ENCODE measurements at regions not wholly inside any gene's neighbourhood (a gene's known extent, or its start where the extent isn't known, plus 50 kb on each side); places are given as distances from the start of the nearest gene placed in this dataset.

- Mint-ChIP-seq H3K4me1 (no peaks in the 10 kb centered on the region), H3K4me3 (no peak overlapping the region), H3K27me3 (no peaks in the 10 kb centered on the region), H3K27ac (no peak overlapping the region), H3K36me3 (ENCODE audit: low read depth) (no peaks in the 10 kb centered on the region), H3K9me3 (peaks cover 3% of the 10 kb centered on the region)
- ChIA-PET POLR2A (no interaction called here), CTCF (no interaction called here)
- intact Hi-C loops (cut with micrococcal nuclease), result no loop called here
- no peak for ATAC-seq (ENCODE audit: low read depth)
- DNase-seq, result no peak
- no peak for TF ChIP-seq CTCF (IDR thresholded peaks at IDR 0.05)
These were observed 170.1 kb upstream of the SEMA3A start for GRCh38 chr7:84364708-84365107.

GRCh38 chr7:84363741-84364140 is 169.2 kb upstream of the SEMA3A start:
- no peak overlapping the region for H3K4me3 Mint-ChIP-seq
- DNase-seq (no peak), ATAC-seq (ENCODE audit: low read depth) (no peak)
- H3K36me3 Mint-ChIP-seq (ENCODE audit: low read depth), result no peaks in the 10 kb centered on the region
- H3K27ac Mint-ChIP-seq, result no peak overlapping the region
- intact Hi-C loops (cut with micrococcal nuclease), result no loop called here
- H3K4me1 Mint-ChIP-seq, result no peaks in the 10 kb centered on the region
- ChIA-PET POLR2A (no interaction called here), CTCF (no interaction called here)
- no peak for TF ChIP-seq CTCF (IDR thresholded peaks at IDR 0.05)
- no peaks in the 10 kb centered on the region for H3K27me3 Mint-ChIP-seq
- H3K9me3 Mint-ChIP-seq, result peaks cover 4% of the 10 kb centered on the region

- Mint-ChIP-seq H3K4me3 (no peak overlapping the region), H3K36me3 (ENCODE audit: low read depth) (no peaks in the 10 kb centered on the region), H3K27me3 (no peaks in the 10 kb centered on the region), H3K27ac (no peak overlapping the region), H3K9me3 (peaks cover 8% of the 10 kb centered on the region), H3K4me1 (no peaks in the 10 kb centered on the region)
- ATAC-seq (ENCODE audit: low read depth) (no peak), DNase-seq (no peak)
- POLR2A ChIA-PET, result no interaction called here
- TF ChIP-seq CTCF (IDR thresholded peaks at IDR 0.05), result no peak
- intact Hi-C loops (cut with micrococcal nuclease), result no loop called here
- CTCF ChIA-PET, result no interaction called here
These were observed 168.2 kb upstream of the SEMA3A start for GRCh38 chr7:84362828-84363227.

GRCh38 chr7:84362360-84362759 is 167.8 kb upstream of the SEMA3A start:
- no peaks in the 10 kb centered on the region for H3K4me1 Mint-ChIP-seq
- no peaks in the 10 kb centered on the region for H3K36me3 Mint-ChIP-seq (ENCODE audit: low read depth)
- H3K27ac Mint-ChIP-seq, result no peak overlapping the region
- H3K9me3 Mint-ChIP-seq, result peaks cover 8% of the 10 kb centered on the region
- TF ChIP-seq CTCF (IDR thresholded peaks at IDR 0.05), result no peak
- intact Hi-C loops (cut with micrococcal nuclease), result no loop called here
- ChIA-PET CTCF (no interaction called here), POLR2A (no interaction called here)
- DNase-seq (no peak), ATAC-seq (ENCODE audit: low read depth) (no peak)
- no peak overlapping the region for H3K4me3 Mint-ChIP-seq
- no peaks in the 10 kb centered on the region for H3K27me3 Mint-ChIP-seq

- Mint-ChIP-seq H3K4me3 (no peak overlapping the region), H3K4me1 (no peaks in the 10 kb centered on the region), H3K27ac (no peak overlapping the region), H3K27me3 (no peaks in the 10 kb centered on the region), H3K9me3 (peaks cover 5% of the 10 kb centered on the region), H3K36me3 (ENCODE audit: low read depth) (no peaks in the 10 kb centered on the region)
- DNase-seq (no peak), ATAC-seq (ENCODE audit: low read depth) (no peak)
- intact Hi-C loops (cut with micrococcal nuclease), result no loop called here
- TF ChIP-seq CTCF (IDR thresholded peaks at IDR 0.05), result no peak
- POLR2A ChIA-PET, result no interaction called here
- CTCF ChIA-PET, result no interaction called here
These were observed 160.3 kb upstream of the SEMA3A start for GRCh38 chr7:84354866-84355265.
